ENCODE measurements at regions not wholly inside any gene's neighbourhood (a gene's known extent, or its start where the extent isn't known, plus 50 kb on each side); places are given as distances from the start of the nearest gene placed in this dataset.
A peak's percentile ranks its signal among the peaks of the same experiment; 100 is the strongest.

DNA sequence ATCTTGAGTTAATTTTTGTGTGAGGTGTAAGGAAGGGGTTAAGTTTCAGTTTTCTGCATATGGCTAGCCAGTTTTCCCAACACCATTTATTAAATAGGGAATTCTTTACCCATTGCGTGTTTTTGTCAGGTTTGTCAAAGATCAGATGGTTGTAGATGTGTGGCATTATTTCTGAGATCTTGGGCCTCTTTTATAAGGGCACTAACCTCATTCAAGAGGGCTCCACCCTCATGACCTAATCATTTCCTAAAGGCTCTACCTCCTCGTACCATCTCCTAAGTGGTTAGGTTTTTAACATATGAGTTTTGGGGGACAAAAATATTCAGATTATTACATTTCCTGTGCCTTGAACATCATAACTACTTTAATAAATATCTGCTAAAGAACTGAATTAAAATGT lies 510.9 kb downstream of the UTRN start:
- Mint-ChIP-seq H3K9me3 (peaks cover 7% of the 10 kb centered on the region), H3K27ac (no peak overlapping the region), H3K27me3 (ENCODE audit: low read depth) (no peaks in the 10 kb centered on the region), H3K4me1 (no peaks in the 10 kb centered on the region), H3K4me3 (no peak overlapping the region), H3K36me3 (ENCODE audit: low read depth) (peaks cover 57% of the 10 kb centered on the region)
- TF ChIP-seq, protein P1, sequence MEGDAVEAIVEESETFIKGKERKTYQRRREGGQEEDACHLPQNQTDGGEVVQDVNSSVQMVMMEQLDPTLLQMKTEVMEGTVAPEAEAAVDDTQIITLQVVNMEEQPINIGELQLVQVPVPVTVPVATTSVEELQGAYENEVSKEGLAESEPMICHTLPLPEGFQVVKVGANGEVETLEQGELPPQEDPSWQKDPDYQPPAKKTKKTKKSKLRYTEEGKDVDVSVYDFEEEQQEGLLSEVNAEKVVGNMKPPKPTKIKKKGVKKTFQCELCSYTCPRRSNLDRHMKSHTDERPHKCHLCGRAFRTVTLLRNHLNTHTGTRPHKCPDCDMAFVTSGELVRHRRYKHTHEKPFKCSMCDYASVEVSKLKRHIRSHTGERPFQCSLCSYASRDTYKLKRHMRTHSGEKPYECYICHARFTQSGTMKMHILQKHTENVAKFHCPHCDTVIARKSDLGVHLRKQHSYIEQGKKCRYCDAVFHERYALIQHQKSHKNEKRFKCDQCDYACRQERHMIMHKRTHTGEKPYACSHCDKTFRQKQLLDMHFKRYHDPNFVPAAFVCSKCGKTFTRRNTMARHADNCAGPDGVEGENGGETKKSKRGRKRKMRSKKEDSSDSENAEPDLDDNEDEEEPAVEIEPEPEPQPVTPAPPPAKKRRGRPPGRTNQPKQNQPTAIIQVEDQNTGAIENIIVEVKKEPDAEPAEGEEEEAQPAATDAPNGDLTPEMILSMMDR (IDR thresholded peaks at IDR 0.05; ENCODE audit: unreplicated experiment in 3 of 3): no peak

- Mint-ChIP-seq H3K36me3 (ENCODE audit: low read depth) (peaks cover 54% of the 10 kb centered on the region), H3K9me3 (peaks cover 7% of the 10 kb centered on the region), H3K27me3 (ENCODE audit: low read depth) (no peaks in the 10 kb centered on the region), H3K27ac (no peak overlapping the region), H3K4me1 (no peaks in the 10 kb centered on the region), H3K4me3 (no peak overlapping the region)
- TF ChIP-seq, protein P1 (IDR thresholded peaks at IDR 0.05; ENCODE audit: unreplicated experiment in 3 of 3): no peak
Measured at GRCh38 chr6:144797881-144798589, 512.9 kb downstream of the UTRN start.

GRCh38 chr6:144804246-144804790 lies 519.2 kb downstream of the UTRN start:
- Mint-ChIP-seq H3K27ac (no peak overlapping the region), H3K27me3 (ENCODE audit: low read depth) (no peaks in the 10 kb centered on the region), H3K4me3 (no peak overlapping the region), H3K36me3 (ENCODE audit: low read depth) (peaks cover 15% of the 10 kb centered on the region), H3K4me1 (no peaks in the 10 kb centered on the region), H3K9me3 (no peaks in the 10 kb centered on the region)
- TF ChIP-seq, protein P1 (IDR thresholded peaks at IDR 0.05; ENCODE audit: unreplicated experiment in 3 of 3): no peak

DNA sequence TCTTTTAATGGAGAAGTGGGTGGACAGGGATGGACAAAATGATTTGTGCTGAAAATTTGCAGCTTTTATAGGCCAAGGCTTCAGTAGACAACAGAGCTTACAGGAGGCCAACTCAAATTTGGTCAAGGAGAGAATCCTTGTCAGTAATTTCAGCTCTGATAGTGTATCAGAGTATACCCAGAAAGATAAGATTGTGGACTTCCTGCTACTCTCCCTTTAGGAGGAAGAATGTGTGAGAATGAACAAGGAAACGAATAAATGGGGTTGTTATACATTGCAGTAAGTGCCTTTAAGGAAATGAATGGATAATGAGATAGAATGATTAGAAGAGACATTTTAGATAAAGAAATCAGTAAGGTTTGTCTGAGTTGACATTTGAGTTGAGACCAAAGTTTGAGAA lies 519.9 kb downstream of the UTRN start:
- Mint-ChIP-seq H3K4me1 (no peaks in the 10 kb centered on the region), H3K27me3 (ENCODE audit: low read depth) (no peaks in the 10 kb centered on the region), H3K9me3 (no peaks in the 10 kb centered on the region), H3K4me3 (no peak overlapping the region), H3K27ac (peak overlapping the region in 1 of 3 experiments; percentile 24), H3K36me3 (ENCODE audit: low read depth) (peaks cover 17% of the 10 kb centered on the region)
- TF ChIP-seq, protein P1 (IDR thresholded peaks at IDR 0.05; ENCODE audit: unreplicated experiment in 3 of 3): no peak

- Mint-ChIP-seq H3K27ac (no peak overlapping the region), H3K36me3 (ENCODE audit: low read depth) (peaks cover 23% of the 10 kb centered on the region), H3K27me3 (ENCODE audit: low read depth) (no peaks in the 10 kb centered on the region), H3K4me3 (no peak overlapping the region), H3K4me1 (no peaks in the 10 kb centered on the region), H3K9me3 (no peaks in the 10 kb centered on the region)
- TF ChIP-seq, protein P1 (IDR thresholded peaks at IDR 0.05; ENCODE audit: unreplicated experiment in 3 of 3): no peak
Measured at GRCh38 chr6:144806222-144806621, 521.1 kb downstream of the UTRN start.

- H3K4me1 Mint-ChIP-seq: no peaks in the 10 kb centered on the region
- H3K27me3 Mint-ChIP-seq (ENCODE audit: low read depth): no peaks in the 10 kb centered on the region
- TF ChIP-seq, protein P1 (IDR thresholded peaks at IDR 0.05; ENCODE audit: unreplicated experiment in 3 of 3): no peak
- H3K36me3 Mint-ChIP-seq (ENCODE audit: low read depth): peaks cover 36% of the 10 kb centered on the region
- no peaks in the 10 kb centered on the region for H3K9me3 Mint-ChIP-seq
- no peak overlapping the region for H3K27ac Mint-ChIP-seq
- H3K4me3 Mint-ChIP-seq: no peak overlapping the region
Measured at GRCh38 chr6:144809120-144809519, 524.0 kb downstream of the UTRN start.

Data from nephron (organoid).